ENCODE measurements at regions not wholly inside any gene's neighbourhood (a gene's known extent, or its start where the extent isn't known, plus 50 kb on each side); places are given as distances from the start of the nearest gene placed in this dataset.

DNA sequence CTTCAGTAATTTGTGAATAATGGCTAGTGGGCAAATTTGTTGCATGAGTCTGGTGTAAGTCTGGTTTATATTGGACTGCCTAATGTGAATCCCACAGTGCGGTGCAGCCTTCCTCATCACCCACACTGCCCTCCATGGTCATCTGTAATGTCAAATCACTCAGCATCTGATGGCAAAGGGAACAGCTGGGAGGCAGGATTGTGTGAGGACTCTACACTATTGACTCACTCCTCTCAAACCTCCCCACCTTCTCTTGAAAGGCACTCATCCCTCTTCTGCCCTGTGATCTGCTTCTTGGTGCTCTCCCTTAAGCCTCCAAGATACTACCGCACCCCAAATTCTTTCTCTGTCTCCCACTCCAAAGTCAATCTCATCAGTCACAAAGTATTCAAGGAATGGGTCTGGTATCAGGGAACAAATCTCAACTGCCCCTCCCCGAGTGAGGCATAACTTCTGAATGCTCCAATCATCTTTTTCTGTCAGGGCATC is 146.0 kb upstream of the BEND6 start:
- no peak overlapping the region for H3K4me3 ChIP-seq (ENCODE audit: low read depth, low read length)
- DNase-seq (ENCODE audit: low read depth), result no peak
- no peak for TF ChIP-seq CTCF (conservative IDR thresholded peaks at IDR 0.05; ENCODE audit: low read depth, low read length)

DNA sequence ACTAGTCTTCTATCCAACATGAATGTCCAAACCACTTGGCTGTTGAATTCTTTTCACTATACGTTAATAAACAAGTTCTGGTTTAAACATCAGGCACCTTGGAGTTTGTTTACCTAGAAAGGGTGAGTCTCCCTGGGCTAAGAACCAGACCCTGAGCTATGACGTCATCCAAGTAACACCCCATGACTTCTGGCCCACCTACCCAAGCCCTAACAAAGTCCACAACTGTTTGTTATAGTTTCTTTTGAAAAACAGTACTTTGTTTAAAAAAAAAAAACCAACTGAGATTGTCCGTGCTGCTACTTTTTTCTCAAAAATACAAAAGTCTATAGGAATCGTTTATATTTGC is 146.9 kb upstream of the BEND6 start:
- DNase-seq (ENCODE audit: low read depth), result no peak
- no peak for TF ChIP-seq CTCF (conservative IDR thresholded peaks at IDR 0.05; ENCODE audit: low read depth, low read length)
- H3K4me3 ChIP-seq (ENCODE audit: low read depth, low read length), result no peak overlapping the region

DNA sequence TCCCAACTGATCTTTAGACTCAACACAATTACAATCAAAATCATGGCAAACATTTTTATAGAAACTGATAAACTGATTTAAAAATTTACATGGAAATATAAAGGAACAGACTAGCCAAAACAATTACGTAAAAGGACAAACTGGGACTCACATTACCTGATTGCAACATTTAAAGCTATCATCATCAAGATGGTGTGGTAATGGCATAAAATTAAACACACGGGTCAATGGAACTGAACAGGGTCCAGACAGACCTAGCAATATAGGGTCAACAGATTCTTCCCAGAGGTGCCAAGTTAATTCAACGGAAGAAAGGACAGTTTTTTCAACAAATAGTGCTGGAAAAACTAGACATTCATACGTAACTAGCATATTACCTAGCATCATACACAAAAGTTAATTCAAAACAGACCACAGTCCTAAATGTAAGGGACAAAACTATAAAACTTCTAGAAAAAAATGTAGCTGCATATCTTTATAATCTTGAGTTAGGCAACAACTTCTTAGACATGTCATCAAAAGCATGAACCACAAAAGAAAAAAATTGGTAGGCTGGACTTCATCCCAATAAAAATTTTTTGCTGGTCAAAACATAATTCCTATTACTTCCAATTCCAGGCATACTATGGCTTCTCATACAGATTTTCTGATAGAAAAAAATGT is 147.4 kb upstream of the BEND6 start:
- no peak overlapping the region for H3K4me3 ChIP-seq (ENCODE audit: low read depth, low read length)
- no peak for TF ChIP-seq CTCF (conservative IDR thresholded peaks at IDR 0.05; ENCODE audit: low read depth, low read length)
- no peak for DNase-seq (ENCODE audit: low read depth)

- no peak for TF ChIP-seq CTCF (conservative IDR thresholded peaks at IDR 0.05; ENCODE audit: low read depth, low read length)
- no peak for DNase-seq (ENCODE audit: low read depth)
- no peak overlapping the region for H3K4me3 ChIP-seq (ENCODE audit: low read depth, low read length)
Observed at GRCh38 chr6:56806368-56806767, 148.5 kb upstream of the BEND6 start.

GRCh38 chr6:56804996-56805395 is 149.9 kb upstream of the BEND6 start:
- TF ChIP-seq CTCF (conservative IDR thresholded peaks at IDR 0.05; ENCODE audit: low read depth, low read length), result no peak
- no peak overlapping the region for H3K4me3 ChIP-seq (ENCODE audit: low read depth, low read length)
- DNase-seq (ENCODE audit: low read depth), result no peak

- no peak overlapping the region for H3K4me3 ChIP-seq (ENCODE audit: low read depth, low read length)
- no peak for TF ChIP-seq CTCF (conservative IDR thresholded peaks at IDR 0.05; ENCODE audit: low read depth, low read length)
- DNase-seq (ENCODE audit: low read depth), result no peak
Observed at GRCh38 chr6:56803594-56803993, 151.3 kb upstream of the BEND6 start.

GRCh38 chr6:56802584-56802983 is 152.3 kb upstream of the BEND6 start:
- no peak for DNase-seq (ENCODE audit: low read depth)
- TF ChIP-seq CTCF (conservative IDR thresholded peaks at IDR 0.05; ENCODE audit: low read depth, low read length), result no peak
- H3K4me3 ChIP-seq (ENCODE audit: low read depth, low read length), result no peak overlapping the region

Data from epithelial cell of proximal tubule (primary cell).